HepG2 (cell line): ENCODE measurements at regions not wholly inside any gene's neighbourhood (a gene's known extent, or its start where the extent isn't known, plus 50 kb on each side); places are given as distances from the start of the nearest gene placed in this dataset.

Experiments used
- ATAC-seq: fragments of 200-7000 bp; cut with Tn5 transposase; 3 replicates; pipeline ENCODE4 v1.9.1; 2020; ENCODE audit warnings: mild to moderate bottlenecking, moderate library complexity
- BruUV-seq: library from RNA; stranded (reverse); fragments of 400-500 nt; replicated peaks from 2 replicates; lab custom pipeline; 2021; lab: Mats Ljungman, UMichigan
- CTCF ChIA-PET: fragments of 300-600 bp; formaldehyde crosslinking; extraction: SDS; loops from one replicate; lab custom pipeline; 2021; ENCODE audit warnings: low total read pairs, inconsistent platforms, low intra/inter-chr PET ratio; lab: Yijun Ruan, JAX
- POLR2A ChIA-PET: fragments of 350-600 bp; sonication (Branson Sonifier 250); formaldehyde crosslinking; loops from one replicate; lab custom pipeline; 2020; ENCODE audit warnings: antibody characterized with exemption, inconsistent platforms; lab: Yijun Ruan, JAX
- DNase-seq: peaks from one replicate; pipeline ENCODE4 v3.0.0-alpha.2; 2015; ENCODE audit warnings: low spot score
- FAIRE-seq: peaks from 3 replicates; lab custom pipeline; 2011; peaks lifted over from hg19 to GRCh38; lab: Jason Lieb, UNC
- H2AFZ ChIP-seq: one replicate; pipeline ENCODE4 v1.6.1; 2011; ENCODE audit warnings: low read length, inconsistent platforms
- H3K27ac ChIP-seq: fragments of 300-600 bp; 3 replicates; pipeline ENCODE4 v1.8.0; 2011; ENCODE audit warnings: mixed run types, mild to moderate bottlenecking, mixed read lengths, low read length, inconsistent platforms; ENCODE audit not compliant: insufficient read depth; ENCODE audit errors: extremely low read length
- H3K27me3 ChIP-seq, 2 experiments: fragments of 200-600 bp in 1 of 2; 2 replicates in 1 of 2; 3 replicates in 1 of 2; pipeline versions ENCODE4 v1.6.0 to v1.8.0; 2011; ENCODE audit warnings: low read length in 2 of 2, mild to moderate bottlenecking in 2 of 2, moderate library complexity in 2 of 2, inconsistent platforms in 1 of 2; ENCODE audit not compliant: insufficient read depth in 2 of 2, control insufficient read depth in 1 of 2
- H3K36me3 ChIP-seq, 2 experiments: fragments of 200-600 bp in 1 of 2; replicated peaks in 1 of 2; 2 replicates in 1 of 2; 3 replicates in 1 of 2; pipeline versions ENCODE4 v1.5.1 to v1.8.0; 2011; ENCODE audit warnings: low read length in 2 of 2, inconsistent platforms in 1 of 2; ENCODE audit not compliant: insufficient read depth in 2 of 2, control insufficient read depth in 1 of 2
- H3K4me1 ChIP-seq: 2 replicates; pipeline ENCODE4 v1.5.1; 2012; ENCODE audit warnings: low read length, inconsistent platforms; ENCODE audit not compliant: insufficient read depth
- H3K4me2 ChIP-seq: 2 replicates; pipeline ENCODE4 v1.6.0; 2011; ENCODE audit warnings: low read depth, low read length, inconsistent platforms
- H3K4me3 ChIP-seq, 3 experiments: fragments of 200-600 bp in 1 of 3; sonication (generic), shearing (Covaris generic) in 1 of 3; replicated peaks in 1 of 3; 2 replicates each; pipeline ENCODE4 v1.5.1; 2011 to 2016; ENCODE audit warnings: low read length in 3 of 3, inconsistent platforms in 2 of 3, low read depth in 2 of 3, mild to moderate bottlenecking in 2 of 3, control low read depth in 1 of 3, mixed read lengths in 1 of 3; ENCODE audit not compliant: insufficient read depth in 1 of 3
- H3K79me2 ChIP-seq: one replicate; pipeline ENCODE4 v1.6.1; 2011; ENCODE audit warnings: low read length, inconsistent platforms; ENCODE audit not compliant: insufficient read depth
- H3K9ac ChIP-seq: 2 replicates; pipeline ENCODE4 v1.6.0; 2011; ENCODE audit warnings: mild to moderate bottlenecking, low read depth, low read length, inconsistent platforms; ENCODE audit not compliant: insufficient read depth
- H3K9me3 ChIP-seq: 2 replicates; pipeline ENCODE4 v1.5.1; 2012; ENCODE audit warnings: mild to moderate bottlenecking, low read length
- H4K20me1 ChIP-seq: 2 replicates; pipeline ENCODE4 v1.6.0; 2011; ENCODE audit warnings: inconsistent platforms, mild to moderate bottlenecking, low read length, moderate library complexity; ENCODE audit not compliant: insufficient read depth
- ATM ChIP-seq: fragments of 450-650 bp; IDR thresholded peaks from 2 replicates; pipeline ENCODE4 v1.7.1; 2017; ENCODE audit warnings: mild to moderate bottlenecking, borderline replicate concordance
- GATAD2A ChIP-seq: IDR thresholded peaks from 2 replicates; pipeline ENCODE4 v1.6.1; 2016
- KLF9 ChIP-seq: IDR thresholded peaks from 2 replicates; pipeline ENCODE4 v1.6.1; 2016; ENCODE audit warnings: low read depth
- MAFF ChIP-seq: IDR thresholded peaks from 2 replicates; pipeline ENCODE4 v1.6.1; 2011; ENCODE audit warnings: low read depth, low read length, improper control_type of control experiment
- RBAK ChIP-seq: sonication (generic); formaldehyde crosslinking; IDR thresholded peaks from 2 replicates; pipeline ENCODE4 v1.5.1; 2020; ENCODE audit warnings: mild to moderate bottlenecking, missing genetic modification reagents
- RBM22 ChIP-seq: fragments of 200-400 bp; formaldehyde crosslinking; optimal IDR thresholded peaks from 2 replicates; pipeline ENCODE3; 2017; ENCODE audit warnings: mild to moderate bottlenecking, low read length, moderate library complexity
- ZNF10 ChIP-seq: sonication (generic); formaldehyde crosslinking; IDR thresholded peaks from 2 replicates; pipeline ENCODE4 v1.4.0; 2020; ENCODE audit warnings: mild to moderate bottlenecking, low read depth, missing genetic modification reagents, borderline replicate concordance
- ZNF138 ChIP-seq: sonication (generic); formaldehyde crosslinking; IDR thresholded peaks from 2 replicates; pipeline ENCODE4 v1.5.0; 2020; ENCODE audit warnings: mild to moderate bottlenecking, low read depth, missing genetic modification reagents
- ZNF441 ChIP-seq: sonication (generic); formaldehyde crosslinking; IDR thresholded peaks from 2 replicates; pipeline ENCODE4 v1.7.0; 2021; ENCODE audit warnings: missing genetic modification reagents, borderline replicate concordance
- ZNF564 ChIP-seq: sonication (generic); formaldehyde crosslinking; IDR thresholded peaks from 2 replicates; pipeline ENCODE4 v1.8.1; 2023; ENCODE audit warnings: mild to moderate bottlenecking, missing genetic modification reagents
- ZZZ3 ChIP-seq: sonication (generic); formaldehyde crosslinking; IDR thresholded peaks from 2 replicates; pipeline ENCODE4 v1.4.0; 2020; ENCODE audit warnings: missing genetic modification reagents, mild to moderate bottlenecking, borderline replicate concordance
- WGBS: methylation state at CpG from one replicate; pipeline ENCODE4 v1.1.6; 2017; ENCODE audit warnings: low lambda C conversion rate; 5-methylcytosine and 5-hydroxymethylcytosine counted together
- in situ Hi-C: cut with HindIII; loops from 2 replicates; pipeline ENCODE4 v1.10.0; 2017; ENCODE audit warnings: low pct_unique_long_range_greater_than_20kb; ENCODE audit not compliant: extremely low pct_ligation_motif_present
- intact Hi-C: fragments of 100-400 bp; cut with micrococcal nuclease; formaldehyde crosslinking; loops from one replicate; pipeline ENCODE4 v1.10.0; 2022; ENCODE audit not compliant: unreplicated experiment
- TF ChIP-seq, protein P1 (sequence below): sonication (generic); formaldehyde crosslinking; IDR thresholded peaks from 2 replicates; pipeline ENCODE4 v1.8.0; 2022; ENCODE audit warnings: mild to moderate bottlenecking, missing genetic modification reagents, borderline replicate concordance
- TF ChIP-seq, protein P2 (sequence below): IDR thresholded peaks from 2 replicates; pipeline ENCODE4 v1.6.1; 2016; ENCODE audit warnings: low read depth, missing genetic modification reagents, missing compliant biosample characterization

DNA sequence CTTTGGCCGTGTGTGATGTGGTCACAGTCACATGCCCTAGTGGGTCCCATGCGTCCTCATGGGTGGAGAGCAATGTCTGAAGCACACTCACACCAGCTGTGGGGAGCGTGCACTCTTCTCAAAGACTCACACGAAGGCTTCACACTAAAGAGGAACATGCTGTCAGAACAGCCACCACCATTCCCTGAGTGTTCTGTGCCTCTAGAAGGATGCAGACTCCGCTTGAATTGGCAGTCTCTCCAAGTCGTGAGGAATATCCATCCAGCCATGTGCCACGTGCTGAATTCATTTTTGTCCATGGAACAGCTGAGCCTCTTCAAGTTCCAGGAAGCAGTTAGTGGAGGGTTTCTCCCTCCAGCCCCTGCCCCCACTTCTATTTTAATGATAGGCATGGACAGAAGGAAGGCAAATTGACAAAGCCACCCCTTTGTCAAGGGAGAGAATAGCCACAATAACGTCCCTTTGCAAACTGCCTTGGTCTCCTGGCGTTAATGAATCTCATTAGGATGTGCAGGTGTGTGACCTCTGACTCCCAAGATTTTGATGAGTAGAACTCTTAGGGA lies 464.3 kb upstream of the ID2 start:
- FAIRE-seq (no peak), DNase-seq (no peak), ATAC-seq (no peak; the same call in 2 of the 3 replicates)
- intact Hi-C loops (no loop called here), in situ Hi-C loops (no loop called here)
- Histone ChIP-seq H3K4me2 (no peak overlapping the region), H3K9me3 (no peaks in the 10 kb centered on the region), H3K79me2 (no peaks in the 10 kb centered on the region), H3K9ac (no peak overlapping the region), H3K27ac (no peak overlapping the region), H3K36me3 (no peaks in the 10 kb centered on the region), H2AFZ (no peak overlapping the region), H3K27me3 (peaks cover 1 to 43% of the 10 kb centered on the region in 2 experiments; a peak in 3 of 5 replicates), H3K4me1 (no peaks in the 10 kb centered on the region), H4K20me1 (no peaks in the 10 kb centered on the region), H3K4me3 (no peak overlapping the region)
- ChIA-PET POLR2A (no interaction called here), CTCF (no interaction called here)
- TF ChIP-seq, protein P1, sequence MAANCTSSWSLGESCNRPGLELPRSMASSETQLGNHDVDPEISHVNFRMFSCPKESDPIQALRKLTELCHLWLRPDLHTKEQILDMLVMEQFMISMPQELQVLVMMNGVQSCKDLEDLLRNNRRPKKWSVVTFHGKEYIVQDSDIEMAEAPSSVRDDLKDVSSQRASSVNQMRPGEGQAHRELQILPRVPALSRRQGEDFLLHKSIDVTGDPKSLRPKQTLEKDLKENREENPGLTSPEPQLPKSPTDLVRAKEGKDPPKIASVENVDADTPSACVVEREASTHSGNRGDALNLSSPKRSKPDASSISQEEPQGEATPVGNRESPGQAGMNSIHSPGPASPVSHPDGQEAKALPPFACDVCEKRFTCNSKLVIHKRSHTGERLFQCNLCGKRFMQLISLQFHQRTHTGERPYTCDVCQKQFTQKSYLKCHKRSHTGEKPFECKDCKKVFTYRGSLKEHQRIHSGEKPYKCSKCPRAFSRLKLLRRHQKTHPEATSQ (CRISPR knock-in tag), result no peak
- no peak for TF ChIP-seq GATAD2A (CRISPR knock-in tag)
- no peak for TF ChIP-seq MAFF
- no peak for TF ChIP-seq ATM
- BruUV-seq, result no TSS peak
- 36% methylated on average over 8 of the region's 9 CpGs for WGBS

DNA sequence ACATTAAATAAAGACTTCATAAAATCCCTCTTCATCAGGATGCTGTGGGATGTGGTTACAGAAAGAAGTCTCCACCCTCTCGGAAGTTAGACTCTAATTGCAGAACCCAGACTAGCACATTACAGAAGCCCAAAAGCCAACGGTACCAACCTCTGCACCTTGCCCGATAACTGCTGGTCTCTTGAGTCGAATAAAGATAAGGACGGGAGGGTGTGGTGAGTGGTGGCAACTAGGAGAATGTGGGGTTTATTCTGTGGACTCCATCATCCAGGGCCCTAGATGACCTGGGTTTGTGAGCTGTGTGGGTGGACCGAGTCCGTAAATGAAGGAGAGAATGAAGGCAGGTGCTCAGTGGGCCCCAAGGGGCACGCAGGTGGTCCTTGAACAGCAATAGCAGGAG lies 462.8 kb upstream of the ID2 start:
- ChIA-PET POLR2A (no interaction called here), CTCF (no interaction called here)
- no peaks in the 10 kb centered on the region for H3K4me1 ChIP-seq
- no peak overlapping the region for H3K4me2 ChIP-seq
- no peak overlapping the region for H3K27ac ChIP-seq
- 70% methylated on average over 8 of the region's 8 CpGs for WGBS
- H2AFZ ChIP-seq, result no peak overlapping the region
- H3K27me3 ChIP-seq, result peaks cover 0 to 51% of the 10 kb centered on the region in 2 experiments; a peak in 3 of 5 replicates
- FAIRE-seq, result no peak
- H4K20me1 ChIP-seq, result no peaks in the 10 kb centered on the region
- ATAC-seq, result no peak
- no peaks in the 10 kb centered on the region for H3K9me3 ChIP-seq
- no peak overlapping the region for H3K9ac ChIP-seq
- DNase-seq, result no peak
- H3K4me3 ChIP-seq, result no peak overlapping the region
- BruUV-seq, result no TSS peak
- intact Hi-C loops, result no loop called here
- no peaks in the 10 kb centered on the region for H3K79me2 ChIP-seq
- in situ Hi-C loops, result no loop called here
- H3K36me3 ChIP-seq, result no peaks in the 10 kb centered on the region
- TF ChIP-seq ZNF138 (CRISPR knock-in tag) (no peak), RBAK (CRISPR knock-in tag) (no peak), ZNF441 (CRISPR knock-in tag) (no peak), KLF9 (CRISPR knock-in tag) (no peak), RBM22 (no peak), ZNF564 (no peak), ZZZ3 (CRISPR knock-in tag) (no peak), ZNF10 (CRISPR knock-in tag) (no peak)
- TF ChIP-seq, protein P2, sequence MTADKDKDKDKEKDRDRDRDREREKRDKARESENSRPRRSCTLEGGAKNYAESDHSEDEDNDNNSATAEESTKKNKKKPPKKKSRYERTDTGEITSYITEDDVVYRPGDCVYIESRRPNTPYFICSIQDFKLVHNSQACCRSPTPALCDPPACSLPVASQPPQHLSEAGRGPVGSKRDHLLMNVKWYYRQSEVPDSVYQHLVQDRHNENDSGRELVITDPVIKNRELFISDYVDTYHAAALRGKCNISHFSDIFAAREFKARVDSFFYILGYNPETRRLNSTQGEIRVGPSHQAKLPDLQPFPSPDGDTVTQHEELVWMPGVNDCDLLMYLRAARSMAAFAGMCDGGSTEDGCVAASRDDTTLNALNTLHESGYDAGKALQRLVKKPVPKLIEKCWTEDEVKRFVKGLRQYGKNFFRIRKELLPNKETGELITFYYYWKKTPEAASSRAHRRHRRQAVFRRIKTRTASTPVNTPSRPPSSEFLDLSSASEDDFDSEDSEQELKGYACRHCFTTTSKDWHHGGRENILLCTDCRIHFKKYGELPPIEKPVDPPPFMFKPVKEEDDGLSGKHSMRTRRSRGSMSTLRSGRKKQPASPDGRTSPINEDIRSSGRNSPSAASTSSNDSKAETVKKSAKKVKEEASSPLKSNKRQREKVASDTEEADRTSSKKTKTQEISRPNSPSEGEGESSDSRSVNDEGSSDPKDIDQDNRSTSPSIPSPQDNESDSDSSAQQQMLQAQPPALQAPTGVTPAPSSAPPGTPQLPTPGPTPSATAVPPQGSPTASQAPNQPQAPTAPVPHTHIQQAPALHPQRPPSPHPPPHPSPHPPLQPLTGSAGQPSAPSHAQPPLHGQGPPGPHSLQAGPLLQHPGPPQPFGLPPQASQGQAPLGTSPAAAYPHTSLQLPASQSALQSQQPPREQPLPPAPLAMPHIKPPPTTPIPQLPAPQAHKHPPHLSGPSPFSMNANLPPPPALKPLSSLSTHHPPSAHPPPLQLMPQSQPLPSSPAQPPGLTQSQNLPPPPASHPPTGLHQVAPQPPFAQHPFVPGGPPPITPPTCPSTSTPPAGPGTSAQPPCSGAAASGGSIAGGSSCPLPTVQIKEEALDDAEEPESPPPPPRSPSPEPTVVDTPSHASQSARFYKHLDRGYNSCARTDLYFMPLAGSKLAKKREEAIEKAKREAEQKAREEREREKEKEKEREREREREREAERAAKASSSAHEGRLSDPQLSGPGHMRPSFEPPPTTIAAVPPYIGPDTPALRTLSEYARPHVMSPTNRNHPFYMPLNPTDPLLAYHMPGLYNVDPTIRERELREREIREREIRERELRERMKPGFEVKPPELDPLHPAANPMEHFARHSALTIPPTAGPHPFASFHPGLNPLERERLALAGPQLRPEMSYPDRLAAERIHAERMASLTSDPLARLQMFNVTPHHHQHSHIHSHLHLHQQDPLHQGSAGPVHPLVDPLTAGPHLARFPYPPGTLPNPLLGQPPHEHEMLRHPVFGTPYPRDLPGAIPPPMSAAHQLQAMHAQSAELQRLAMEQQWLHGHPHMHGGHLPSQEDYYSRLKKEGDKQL, result no peak
